GM19463 (cell line): ENCODE measurements at regions not wholly inside any gene's neighbourhood (a gene's known extent, or its start where the extent isn't known, plus 50 kb on each side); places are given as distances from the start of the nearest gene placed in this dataset.
A peak's percentile ranks its signal among the peaks of the same experiment; 100 is the strongest.
"Not testable (repeated sequence)": the region's sequence is repeated elsewhere in the genome, so short reads cannot be mapped to it uniquely, and the experiment has no call there.

ENCODE experiments used
- ATAC-seq: cut with Tn5 transposase; IDR thresholded peaks from one replicate; pipeline ENCODE4 v1.9.1; 2021; ENCODE audit warnings: mild to moderate bottlenecking, moderate library complexity; ENCODE audit not compliant: unreplicated experiment

DNA sequence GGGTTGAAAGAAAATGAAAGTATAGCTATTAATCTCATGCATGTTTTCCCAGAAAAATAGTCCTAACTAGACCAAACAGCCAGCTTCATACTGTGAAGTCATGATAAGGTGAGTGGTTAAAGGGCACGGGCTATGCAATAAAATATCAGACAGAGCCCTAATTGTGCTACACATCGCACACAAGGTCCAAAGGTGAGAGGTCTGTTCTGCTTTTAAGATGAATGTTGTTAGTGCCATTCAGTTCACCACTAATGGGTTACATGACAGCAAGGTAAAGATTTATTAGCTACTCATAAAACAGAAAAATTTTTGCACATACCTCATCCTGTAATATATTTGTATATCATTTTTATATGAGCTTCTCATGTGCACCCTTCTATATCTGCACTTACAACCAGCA, 105.0 kb upstream of the STK17B start:
- ATAC-seq: no peak

DNA sequence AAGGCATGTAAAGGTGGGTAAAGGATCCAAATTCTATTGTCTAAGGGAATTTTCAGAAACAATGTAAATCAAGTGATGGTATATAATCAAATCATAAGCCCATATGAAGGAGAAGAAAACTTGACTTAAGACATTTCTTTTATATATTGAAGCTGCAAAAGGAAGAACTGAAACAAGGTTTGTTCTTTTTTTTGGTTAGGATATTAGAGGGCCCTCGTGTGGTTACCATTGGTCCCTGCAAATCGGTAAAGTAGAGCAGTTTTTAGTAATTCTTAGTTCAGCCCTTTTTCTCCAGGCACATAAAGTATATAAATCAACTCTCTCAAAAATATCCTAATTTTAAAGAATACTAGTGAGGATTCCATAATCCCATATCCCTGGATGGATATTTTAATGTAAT, 105.6 kb upstream of the STK17B start:
- ATAC-seq: no peak

DNA sequence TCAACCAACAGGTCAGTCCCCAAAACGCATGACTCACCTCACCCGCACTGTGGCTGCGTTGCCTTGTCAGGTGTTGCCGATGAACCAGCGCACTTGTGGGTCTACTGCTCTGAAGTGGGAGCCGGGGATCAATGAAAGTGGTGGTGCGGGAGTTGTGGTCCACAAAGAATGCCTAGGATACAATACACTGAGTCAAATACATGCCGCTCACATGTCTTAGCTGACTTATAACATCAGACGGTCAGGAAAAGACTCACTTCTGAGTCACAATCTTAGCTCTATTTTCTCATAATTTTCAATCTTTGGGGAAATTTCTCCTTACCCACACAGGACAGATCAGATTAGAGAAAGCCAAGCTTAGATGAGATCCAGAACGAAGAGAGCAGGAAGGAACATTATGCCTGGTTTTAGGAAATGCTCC, 107.1 kb upstream of the STK17B start:
- ATAC-seq: no peak

DNA sequence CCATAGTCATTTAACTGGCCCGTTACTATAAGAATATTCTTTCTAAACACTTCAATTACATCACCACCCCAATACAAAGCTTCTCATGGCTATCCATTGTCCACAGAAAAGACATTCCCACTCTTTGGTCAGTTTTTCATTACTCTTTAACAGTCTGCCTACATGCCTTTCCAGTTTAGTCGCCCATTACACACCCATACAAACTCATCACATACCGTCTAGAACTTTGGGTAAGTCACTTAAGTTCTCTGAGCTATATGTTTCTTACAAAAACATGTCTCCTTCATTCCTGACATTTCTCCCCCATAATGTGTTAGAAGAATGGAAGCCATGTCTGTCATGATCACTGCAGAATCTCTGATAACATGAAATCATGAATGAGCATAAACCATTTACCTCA, 108.2 kb upstream of the STK17B start:
- no peak for ATAC-seq

DNA sequence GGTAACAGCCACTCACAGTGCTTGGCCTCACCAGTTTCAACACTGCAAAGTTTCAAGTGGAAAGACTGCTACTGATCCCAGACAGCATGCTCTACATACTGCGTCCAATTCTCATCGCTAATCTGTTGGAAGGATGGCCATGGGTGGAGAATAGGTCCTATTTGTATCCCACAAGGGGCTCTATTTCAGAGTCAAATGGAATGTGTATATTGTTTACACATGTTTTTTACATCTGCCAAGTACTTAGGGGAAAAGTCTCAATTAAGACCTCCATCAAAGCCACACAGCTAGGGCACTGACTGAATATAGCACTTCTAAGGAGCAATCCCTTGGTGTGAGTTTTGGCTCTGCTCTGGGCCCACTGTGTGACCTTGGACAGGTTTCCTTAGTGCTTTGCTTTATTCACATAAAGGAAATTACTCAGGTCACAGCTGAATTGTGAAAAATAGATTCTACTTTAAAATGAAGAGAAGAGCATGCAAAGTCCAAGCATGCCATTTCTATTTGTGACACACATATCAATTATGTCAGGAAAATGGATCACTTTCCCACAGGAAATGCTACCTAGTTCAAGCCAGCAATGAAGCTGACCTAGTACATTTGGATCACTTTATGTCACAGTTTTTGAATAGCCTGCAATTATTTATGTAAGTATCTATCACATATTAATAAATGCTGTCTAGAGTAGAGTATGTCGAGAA, 112.9 kb upstream of the STK17B start:
- no peak for ATAC-seq

DNA sequence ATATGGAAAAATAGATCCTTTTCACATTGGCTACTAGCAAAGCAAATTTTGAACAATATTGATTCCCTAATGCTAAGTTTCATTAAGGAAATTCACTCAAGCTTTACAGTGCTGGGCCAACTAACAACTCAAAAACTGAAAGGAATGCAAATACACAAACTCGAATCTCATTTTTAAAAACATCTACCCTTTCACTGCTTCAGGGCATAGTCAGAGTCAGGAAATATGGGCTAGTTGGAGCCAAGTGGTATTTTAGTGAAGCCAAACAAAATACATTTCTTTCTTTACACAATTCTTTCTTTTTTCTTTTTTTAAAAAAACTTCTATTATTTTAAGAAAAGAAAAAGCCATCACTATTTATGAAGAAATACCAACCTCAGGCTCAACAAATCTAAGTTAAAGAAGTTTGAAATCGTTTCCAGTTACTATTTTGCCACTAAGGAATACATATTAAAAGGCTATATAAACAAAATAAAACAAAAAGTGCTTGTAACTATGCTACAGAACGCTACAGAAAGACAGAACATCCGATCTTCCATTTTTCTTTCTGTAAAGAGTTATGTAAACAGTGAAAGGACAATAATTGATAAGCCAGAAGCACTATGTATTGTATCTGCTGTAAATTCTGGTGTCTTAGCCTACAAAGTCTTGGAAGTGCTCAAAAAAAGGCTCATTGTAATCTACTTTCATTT, 113.6 kb upstream of the STK17B start:
- no peak for ATAC-seq

DNA sequence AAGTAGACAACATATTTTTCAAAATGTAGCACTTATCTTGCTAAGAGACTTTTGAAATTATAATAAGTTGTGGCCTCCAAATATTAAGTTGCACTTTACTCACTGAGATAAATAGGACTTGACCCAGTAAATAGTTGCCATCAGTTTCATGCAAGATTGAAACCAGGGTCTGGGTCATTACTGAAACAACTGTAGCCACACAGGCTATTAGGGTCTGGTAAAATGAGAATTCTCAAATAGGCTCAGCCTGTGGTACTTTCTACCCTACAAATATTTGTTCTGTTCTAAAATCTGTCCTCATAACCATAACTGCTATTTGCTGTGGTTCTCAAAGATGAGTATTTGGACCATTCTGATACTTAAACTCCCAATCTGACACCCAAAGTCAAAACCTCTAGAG, 115.4 kb upstream of the STK17B start:
- ATAC-seq: peak; percentile 48

DNA sequence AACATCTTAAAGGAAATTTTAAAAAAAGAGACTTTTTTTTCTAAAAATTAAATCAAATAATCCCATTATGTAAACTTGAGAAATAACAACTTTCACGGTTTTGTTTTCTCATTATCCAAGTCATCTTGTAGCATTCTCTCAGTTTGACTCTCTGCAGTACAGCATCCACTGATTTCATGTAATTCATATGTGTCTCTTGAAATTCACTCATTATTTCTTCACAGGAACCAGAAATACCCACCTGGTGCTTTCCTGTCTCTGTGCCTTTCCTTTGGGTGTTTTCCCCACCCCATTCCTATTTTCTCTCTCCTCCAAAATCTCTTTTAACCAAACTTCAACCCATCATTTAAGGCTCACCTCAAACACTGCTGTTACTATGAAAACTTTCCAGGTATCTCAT, 116.1 kb upstream of the STK17B start:
- ATAC-seq: no peak

DNA sequence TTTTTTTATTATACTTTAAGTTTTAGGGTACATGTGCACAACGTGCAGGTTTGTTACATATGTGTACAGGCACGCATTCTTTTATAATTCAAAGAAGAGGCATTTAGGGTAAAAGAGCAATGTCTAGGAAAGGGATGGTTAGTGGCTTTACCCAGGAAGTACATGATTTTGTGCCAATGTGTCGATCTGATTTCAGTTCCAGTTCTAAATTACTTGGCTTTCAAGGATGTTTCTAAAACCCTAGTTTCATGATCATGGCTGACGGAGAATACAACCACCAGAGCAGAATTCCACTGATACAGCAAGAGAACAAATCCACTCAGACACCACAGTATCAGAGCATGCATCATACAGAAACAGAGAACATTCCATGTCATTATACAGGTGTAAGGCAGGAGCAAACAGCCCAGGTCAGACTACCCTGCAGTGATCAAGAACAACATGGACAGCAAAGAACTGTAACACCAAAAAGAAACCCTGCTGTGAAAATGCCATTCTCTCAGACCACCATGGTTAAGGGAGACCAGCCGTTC, 116.7 kb upstream of the STK17B start:
- ATAC-seq: no peak

DNA sequence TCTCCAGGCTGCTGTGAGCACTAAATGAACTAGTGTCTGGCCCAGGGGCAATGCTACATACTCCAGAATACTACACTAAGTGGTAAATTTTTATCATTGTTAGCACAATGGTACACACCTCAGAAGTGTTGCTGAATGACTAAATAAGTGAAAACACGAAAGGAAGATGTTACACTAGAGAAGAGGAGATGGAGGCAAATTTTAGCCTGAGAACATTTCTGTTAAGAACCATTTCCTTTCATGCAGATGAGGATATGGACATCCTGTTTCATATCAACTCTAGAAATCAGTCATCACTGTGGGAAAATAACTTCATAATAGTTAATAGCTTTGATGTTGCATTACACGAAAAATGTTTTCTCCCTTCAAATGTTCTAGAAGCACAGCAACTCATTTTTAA, 117.6 kb upstream of the STK17B start:
- ATAC-seq: peak; percentile 30

DNA sequence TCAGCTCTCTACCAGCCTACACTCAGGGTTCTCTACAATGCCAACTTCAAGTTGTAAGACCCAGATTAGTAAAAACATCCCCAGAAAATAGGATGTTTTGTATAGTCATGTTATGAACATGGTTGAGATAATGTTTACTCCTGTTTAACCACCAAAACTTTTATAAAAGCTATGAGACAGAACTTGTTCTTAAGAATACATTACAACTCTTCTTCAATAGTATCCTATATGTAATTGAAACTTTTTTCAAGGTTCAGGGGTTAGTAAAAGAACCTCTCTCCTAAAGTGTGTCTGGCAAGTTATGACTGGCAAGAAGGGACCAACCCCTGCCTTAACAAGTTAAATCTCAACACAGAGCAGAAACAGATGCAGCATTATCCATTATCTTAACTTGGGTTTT, 118.8 kb upstream of the STK17B start:
- ATAC-seq: no peak

DNA sequence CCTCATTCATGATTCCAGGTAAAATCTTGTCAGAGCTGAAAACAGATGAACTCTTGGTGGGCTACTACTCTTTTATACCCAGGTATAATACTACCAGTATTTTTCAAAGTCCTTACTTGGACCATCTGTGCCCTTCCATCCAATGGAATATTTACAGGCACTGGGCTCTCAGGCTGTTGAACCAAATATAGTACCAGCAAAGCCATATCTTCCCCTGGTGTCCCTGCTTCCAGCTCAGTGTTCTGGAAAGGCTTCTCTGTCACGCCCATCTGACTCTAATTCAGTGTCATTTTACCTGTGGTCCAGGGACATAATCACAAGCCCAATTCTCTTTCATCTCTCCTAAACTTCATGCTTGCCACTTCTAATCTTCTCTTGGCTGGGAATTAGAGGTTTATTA, 119.2 kb upstream of the STK17B start:
- ATAC-seq: no peak

DNA sequence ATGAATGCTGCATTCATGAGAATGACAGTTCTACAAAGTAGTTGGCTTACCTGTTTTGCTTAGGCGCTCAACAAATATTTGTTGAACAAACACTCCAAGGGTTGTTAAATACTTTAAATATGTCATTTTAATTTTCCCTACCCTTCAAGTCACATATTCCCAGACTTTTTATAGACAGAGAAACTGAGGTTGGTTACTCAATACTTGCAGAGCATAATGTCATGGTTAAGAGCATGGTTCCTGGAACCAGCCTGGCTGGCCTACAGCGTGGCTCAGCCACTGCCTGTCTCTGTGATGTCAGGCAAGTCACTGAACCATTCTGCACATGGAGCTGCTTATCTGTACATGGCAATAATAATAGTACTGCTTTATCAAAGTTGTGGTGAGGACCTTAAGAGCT, 120.0 kb upstream of the STK17B start:
- ATAC-seq: no peak

DNA sequence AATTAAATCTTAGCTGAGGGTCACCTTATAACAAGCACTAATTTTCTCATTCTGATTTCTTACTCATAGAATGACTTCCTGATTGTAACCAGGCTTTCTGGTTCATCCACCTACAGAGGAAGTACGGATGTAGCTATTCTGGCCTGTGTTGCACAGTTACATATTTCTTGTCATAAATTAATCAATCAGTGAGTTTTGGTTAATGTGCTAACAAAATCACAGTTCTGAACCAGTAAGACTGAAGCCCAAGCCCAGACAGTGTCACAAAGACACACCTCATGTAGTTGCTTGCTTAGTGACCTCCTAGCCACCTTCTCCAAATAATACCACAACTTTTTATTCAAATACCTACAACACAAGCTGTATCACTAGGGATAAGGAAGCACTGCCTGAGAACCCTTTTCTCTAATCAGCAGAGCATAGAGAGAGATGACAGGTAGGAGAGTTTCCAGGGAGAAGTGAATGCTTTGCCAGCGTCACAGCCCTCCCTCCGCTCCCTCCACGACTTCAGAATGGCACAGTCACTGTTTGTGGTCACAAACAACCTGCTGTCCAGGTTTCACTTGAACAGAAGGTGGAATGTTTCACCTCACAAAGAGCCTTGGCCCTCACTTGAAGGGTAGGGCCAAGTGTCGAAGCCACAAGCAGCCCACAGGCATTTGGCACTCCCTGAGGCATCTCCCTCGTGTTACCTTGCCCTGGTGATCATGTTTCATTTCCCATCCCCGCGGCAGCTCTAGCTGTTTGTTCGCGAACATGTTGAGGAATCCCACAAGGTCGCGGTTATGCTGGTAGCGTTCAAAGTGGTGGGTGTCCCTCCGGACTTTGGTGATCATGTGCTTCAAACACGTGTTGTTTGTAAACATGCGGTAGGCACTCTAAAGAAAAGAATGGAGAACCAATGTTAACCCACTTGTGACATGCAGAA, 120.8 kb upstream of the STK17B start:
- peak; percentile 37 for ATAC-seq

DNA sequence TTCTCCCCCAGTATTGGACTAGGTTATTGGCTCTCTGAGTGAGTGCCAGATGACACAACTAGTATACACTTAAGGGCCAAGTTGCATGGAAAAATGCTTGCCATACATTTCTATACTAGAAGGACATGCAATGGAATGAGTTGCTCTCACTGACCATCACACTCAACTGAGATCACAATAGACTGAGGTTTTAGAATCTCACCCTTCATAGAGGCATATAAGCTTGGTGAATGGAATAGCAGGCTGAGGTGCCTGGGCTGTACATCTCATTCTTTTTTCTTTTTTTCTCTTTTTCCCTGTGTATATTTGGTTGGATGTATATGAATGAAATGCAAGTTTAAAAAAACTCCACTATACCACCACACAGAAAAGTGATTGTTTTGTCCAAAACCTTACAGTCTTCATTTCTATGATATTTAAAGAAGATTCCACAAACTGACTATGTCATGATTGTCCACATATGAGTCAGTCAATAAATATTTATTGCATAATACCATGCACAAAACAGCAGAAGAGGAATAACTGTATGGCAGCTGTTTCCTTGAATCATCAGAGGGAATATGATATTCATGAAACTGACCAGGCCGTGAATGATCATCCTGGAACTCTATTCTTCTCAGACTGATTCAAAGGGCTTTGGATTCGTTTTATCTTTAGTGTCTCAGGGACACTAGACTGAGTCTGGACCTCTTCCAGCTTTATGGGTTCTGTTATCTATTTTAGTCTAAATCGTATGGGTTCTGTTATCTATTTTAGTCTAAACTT, 122.6 kb upstream of the STK17B start:
- no peak for ATAC-seq

DNA sequence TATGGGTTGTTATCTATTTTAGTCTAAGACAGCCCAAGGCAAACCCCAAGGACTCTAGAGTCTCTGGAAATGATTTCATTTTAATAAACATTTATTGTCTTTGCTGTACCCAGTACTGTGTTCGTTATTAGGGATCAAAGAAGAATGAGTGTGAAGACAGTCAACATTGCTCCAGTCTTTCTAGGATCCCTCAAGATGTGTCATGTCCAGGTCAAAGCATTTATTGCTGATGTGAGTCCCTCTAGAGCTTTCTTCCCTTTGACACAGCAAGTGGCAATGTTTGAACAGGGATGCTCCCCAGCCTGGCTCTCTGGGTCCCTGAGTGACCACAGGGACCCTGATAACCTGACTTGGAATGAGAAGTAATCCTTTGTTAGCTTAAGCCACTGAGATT, 123.1 kb upstream of the STK17B start:
- ATAC-seq: no peak

DNA sequence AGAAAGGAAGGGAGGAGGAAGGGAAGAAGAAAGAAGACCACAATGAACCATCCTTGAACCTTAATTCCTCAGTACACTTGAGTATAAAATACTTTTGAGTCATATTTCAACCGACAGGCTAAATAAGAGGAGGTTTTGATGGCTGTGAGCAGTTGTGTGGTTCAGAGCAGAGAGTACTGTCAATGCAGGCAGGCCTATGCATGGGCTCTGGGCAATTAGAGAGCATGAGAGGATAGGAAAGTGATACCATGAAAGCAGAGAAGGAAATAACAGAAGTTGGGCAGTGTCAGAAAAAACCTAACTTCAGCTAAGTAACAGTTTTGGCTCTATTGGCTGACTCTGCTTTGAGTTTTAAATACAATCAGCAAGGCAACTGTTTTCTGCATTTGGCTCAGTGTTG, 123.6 kb upstream of the STK17B start:
- ATAC-seq: no peak

DNA sequence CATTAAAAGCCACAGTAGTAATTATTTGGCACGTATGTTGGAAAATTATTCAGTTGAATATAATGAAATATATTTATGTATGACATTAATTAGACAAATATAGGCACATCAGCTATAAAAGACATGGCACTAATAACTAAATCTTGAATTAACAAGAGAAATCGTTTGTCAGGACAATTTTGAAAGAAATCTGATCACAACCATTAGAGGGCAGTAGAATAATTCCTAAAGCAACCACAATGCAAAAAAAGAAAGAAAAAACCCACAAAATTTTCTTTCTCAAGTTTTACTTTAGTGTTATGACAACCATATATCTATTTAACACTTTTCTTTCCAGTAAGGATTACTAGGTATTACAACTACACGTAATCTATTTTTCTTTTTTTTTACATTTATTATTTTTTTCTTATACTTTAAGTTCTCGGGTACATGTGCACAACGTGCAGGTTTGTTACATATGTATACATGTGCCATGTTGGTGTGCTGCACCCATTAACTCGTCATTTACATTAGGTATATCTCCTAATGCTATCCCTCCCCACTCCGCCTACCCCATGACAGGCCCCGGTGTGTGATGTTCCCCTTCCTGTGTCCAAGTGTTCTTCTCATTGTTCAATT, 126.8 kb upstream of the STK17B start:
- ATAC-seq: not testable (repeated sequence)

DNA sequence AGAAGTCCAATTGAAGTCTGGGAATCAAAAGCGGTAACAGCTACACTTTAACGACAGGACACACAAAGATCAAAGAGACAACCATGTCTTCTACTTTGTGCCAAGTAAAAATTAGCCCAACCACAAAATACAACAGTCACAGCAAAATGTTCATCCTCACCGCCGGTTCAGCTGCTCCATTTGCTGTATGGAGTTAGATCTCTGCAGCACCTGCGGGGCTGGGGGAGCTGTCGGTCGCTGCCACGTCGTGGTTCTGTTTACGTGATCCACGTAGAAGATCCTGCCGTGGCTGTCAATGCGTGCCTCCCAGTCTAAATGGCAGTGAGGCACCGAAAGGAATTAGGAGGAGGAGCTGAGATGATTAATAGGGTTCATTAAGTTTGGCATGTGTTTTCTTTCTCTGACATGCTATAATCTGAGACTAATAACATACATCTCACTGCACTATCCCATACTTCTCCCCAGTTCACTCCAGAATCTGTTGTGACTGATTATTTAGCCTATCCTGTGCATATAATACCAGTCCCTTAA, 136.5 kb upstream of the STK17B start:
- no peak for ATAC-seq

DNA sequence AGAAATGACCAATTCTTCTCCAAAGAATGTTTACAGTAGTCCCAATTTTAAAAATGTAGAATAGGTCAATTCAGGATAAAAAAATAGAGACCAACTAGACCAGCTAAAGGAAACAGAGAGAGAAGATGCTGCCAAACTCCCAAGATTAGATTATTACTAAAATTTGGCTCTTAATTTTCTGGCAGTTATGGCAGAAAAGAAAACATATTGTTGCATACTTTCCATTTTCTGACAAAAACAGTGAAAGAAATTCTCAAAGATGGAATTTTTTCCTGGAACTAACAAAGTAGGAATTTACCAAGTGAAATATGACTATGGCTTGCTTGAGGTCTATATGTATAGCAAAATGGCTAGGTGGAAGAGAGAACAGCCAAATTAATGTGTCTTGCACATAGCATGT, 138.3 kb upstream of the STK17B start:
- no peak for ATAC-seq
